Heart right ventricle (tissue), 16 donors: ENCODE measurements at regions not wholly inside any gene's neighbourhood (a gene's known extent, or its start where the extent isn't known, plus 50 kb on each side); places are given as distances from the start of the nearest gene placed in this dataset.

Experiments used
- ATAC-seq, 8 donors: fragments of 200-7000 bp; cut with Tn5 transposase; one replicate each; pipeline ENCODE4 v1.9.1; 2020; ENCODE audit warnings: mild to moderate bottlenecking in 8 of 8, moderate library complexity in 8 of 8, moderate number of reproducible peaks in 1 of 8
- DNase-seq, 2 donors: peaks; one replicate each; pipeline ENCODE4 v3.0.0-alpha.2; 2020
- H3K27ac ChIP-seq, 10 donors: fragments of 200-600 bp; sonication (generic) in 2 of 10; one replicate each; pipeline versions ENCODE4 v1.5.0 to v1.8.0; 2020 to 2022; ENCODE audit warnings: mild to moderate bottlenecking in 3 of 10
- H3K27me3 ChIP-seq, 7 donors: fragments of 200-600 bp; one replicate each; pipeline ENCODE4 v1.8.0; 2021 to 2022; ENCODE audit warnings: mild to moderate bottlenecking in 2 of 7
- H3K36me3 ChIP-seq, 9 donors: fragments of 200-600 bp; sonication (generic) in 1 of 9; one replicate each; pipeline versions ENCODE4 v1.5.0 to v1.8.0; 2020 to 2022; ENCODE audit warnings: mild to moderate bottlenecking in 2 of 9
- H3K4me1 ChIP-seq, 9 donors: fragments of 200-600 bp; sonication (generic) in 1 of 9; one replicate each; pipeline versions ENCODE4 v1.5.0 to v1.8.0; 2020 to 2022; ENCODE audit warnings: mild to moderate bottlenecking in 4 of 9
- H3K4me3 ChIP-seq, 10 donors: fragments of 200-600 bp; sonication (generic) in 2 of 10; one replicate each; pipeline versions ENCODE4 v1.5.0 to v1.8.0; 2020 to 2022; ENCODE audit warnings: mild to moderate bottlenecking in 7 of 10, moderate library complexity in 2 of 10
- H3K9me3 ChIP-seq, 11 donors: fragments of 200-600 bp in 10 of 11; sonication (generic) in 2 of 11; one replicate each; pipeline versions ENCODE4 v1.5.0 to v1.8.0; 2013 to 2022; ENCODE audit warnings: mild to moderate bottlenecking in 2 of 11, control low read depth in 1 of 11, moderate library complexity in 1 of 11
- CTCF ChIP-seq, 9 donors: fragments of 200-600 bp; sonication (generic) in 2 of 9; IDR thresholded peaks; one replicate each; pipeline versions ENCODE4 v1.5.0 to v1.8.0; 2021 to 2022; ENCODE audit warnings: antibody characterized with exemption in 9 of 9, mild to moderate bottlenecking in 5 of 9, moderate library complexity in 1 of 9
- WGBS, 2 donors: extraction: QIAGEN DNeasy Blood & Tissue Kit; methylation state at CpG; one replicate each; pipeline ENCODE4 v1.1.7; 2013; ENCODE audit warnings: inconsistent platforms in 1 of 2; 5-methylcytosine and 5-hydroxymethylcytosine counted together
- intact Hi-C, 10 donors: fragments of 100-400 bp; cut with DNase I; formaldehyde crosslinking; loops; one replicate each; pipeline versions ENCODE4 v1.11.1 to v1.14.2; 2022
- donor health status: Arrhythmogenic right ventricular cardiomyopathy.
- donor health status: ischemic (EF 13 %, LVEDD 7.1; RV severe dilation, severe dysfunction).
- donor health status: healthy with polysubstance abuse.
- donor health status: DM: no; HTN: yes; CAD: no.
- donor health status: DM: no; HTN: no; CAD: no.
- donor health status: ischemic (EF 25% LVEDD 6.9; RV normal size, moderate dysfunction).
- donor health status: ischemic (EF 25% LVEDD 5.7; RV mildly dilated, moderate dysfunction).
- donor health status: healthy.
- donor health status: DM: yes; HTN: yes; CAD: no.
- donor health status: Ischemic cardiomyopathy.
- donor health status: ischemic (EF 35%, LVEDD 5.7; RV mildly dilated, moderate dysfunction).
- donor health status: nonischemic (EF 11% LVEDD 7.7; RV severe dilation, severe dysfunction).
- donor health status: DM: yes; HTN: yes; CAD: no.
- donor health status: PGD.
- donor health status: ischemic (EF 29% LVEDD 5.4; RV normal size, mild dysfunction).
- donor health status: nonischemic (EF 23%, LVEDD 6.1; RV moderate dilation, normal function).

GRCh38 chr4:28636971-28637370, 1776.3 kb downstream of the STIM2 start:
- 88 to 91% methylated on average over 3 of the region's 3 CpGs for WGBS, 2 donors
- H3K27ac ChIP-seq, result no peak overlapping the region
- no peaks in the 10 kb centered on the region for H3K27me3 ChIP-seq
- H3K36me3 ChIP-seq, result no peaks in the 10 kb centered on the region
- ATAC-seq, result no peak
- DNase-seq, result no peak
- H3K9me3 ChIP-seq, result peaks cover 0 to 5% (median 0%) of the 10 kb centered on the region in 11 donors
- no peak overlapping the region for H3K4me3 ChIP-seq
- TF ChIP-seq CTCF (IDR thresholded peaks at IDR 0.05), result no peak
- intact Hi-C loops, result no loop called here
- H3K4me1 ChIP-seq, result no peaks in the 10 kb centered on the region

GRCh38 chr4:28639747-28640146, 1779.1 kb downstream of the STIM2 start:
- H3K4me3 ChIP-seq, result no peak overlapping the region
- no peaks in the 10 kb centered on the region for H3K4me1 ChIP-seq
- ATAC-seq, result no peak
- H3K36me3 ChIP-seq, result no peaks in the 10 kb centered on the region
- WGBS, 2 donors, result 63 to 80% methylated on average over 2 of the region's 2 CpGs
- no peak overlapping the region for H3K27ac ChIP-seq
- TF ChIP-seq CTCF (IDR thresholded peaks at IDR 0.05), result no peak
- intact Hi-C loops, result no loop called here
- no peaks in the 10 kb centered on the region for H3K27me3 ChIP-seq
- DNase-seq, result no peak
- peaks cover 0 to 2% (median 0%) of the 10 kb centered on the region in 11 donors for H3K9me3 ChIP-seq

GRCh38 chr4:28654618-28655017, 1794.0 kb downstream of the STIM2 start:
- ATAC-seq, result no peak
- no peak for TF ChIP-seq CTCF (IDR thresholded peaks at IDR 0.05)
- WGBS, 2 donors, result 63 to 69% methylated on average over 3 of the region's 3 CpGs
- intact Hi-C loops, result no loop called here
- H3K9me3 ChIP-seq, result peaks cover 0 to 3% (median 0%) of the 10 kb centered on the region in 11 donors
- no peaks in the 10 kb centered on the region for H3K36me3 ChIP-seq
- H3K4me1 ChIP-seq, result no peaks in the 10 kb centered on the region
- DNase-seq, result no peak
- no peak overlapping the region for H3K4me3 ChIP-seq
- H3K27me3 ChIP-seq, result no peaks in the 10 kb centered on the region
- no peak overlapping the region for H3K27ac ChIP-seq

- Histone ChIP-seq H3K27me3 (no peaks in the 10 kb centered on the region), H3K27ac (no peak overlapping the region), H3K9me3 (no peaks in the 10 kb centered on the region), H3K36me3 (no peaks in the 10 kb centered on the region), H3K4me3 (no peak overlapping the region), H3K4me1 (no peaks in the 10 kb centered on the region)
- TF ChIP-seq CTCF (IDR thresholded peaks at IDR 0.05), result no peak
- WGBS, 2 donors, result 46 to 88% methylated on average over 1 of the region's 1 CpG
- ATAC-seq (no peak), DNase-seq (no peak)
- intact Hi-C loops, result no loop called here
Observed at GRCh38 chr4:28665306-28665705, 1804.7 kb downstream of the STIM2 start.

- Histone ChIP-seq H3K27ac (no peak overlapping the region), H3K27me3 (no peaks in the 10 kb centered on the region), H3K9me3 (no peaks in the 10 kb centered on the region), H3K4me3 (no peak overlapping the region), H3K4me1 (no peaks in the 10 kb centered on the region), H3K36me3 (no peaks in the 10 kb centered on the region)
- intact Hi-C loops, result loop anchor here in 1 of 10 donors (10.0 kb wide), 1 partner anchor 1379 kb away; no protein-coding TSS in a partner anchor
- ATAC-seq (no peak), DNase-seq (no peak)
- TF ChIP-seq CTCF (IDR thresholded peaks at IDR 0.05), result no peak
Observed at GRCh38 chr4:28675582-28675981, 1814.9 kb downstream of the STIM2 start.
